H1 (cell line): ENCODE measurements at regions not wholly inside any gene's neighbourhood (a gene's known extent, or its start where the extent isn't known, plus 50 kb on each side); places are given as distances from the start of the nearest gene placed in this dataset.

Experiments
- CHD1 ChIP-seq: IDR thresholded peaks from 2 replicates; pipeline ENCODE4 v1.6.1; 2012; ENCODE audit warnings: low read depth, low read length, improper control_type of control experiment
- CTCF ChIP-seq, 3 experiments: IDR thresholded peaks; 1 replicate in 2 of 3; 2 replicates in 1 of 3; pipeline versions ENCODE4 v1.5.1 to v1.6.1; 2011; ENCODE audit warnings: low read length in 3 of 3, mild to moderate bottlenecking in 3 of 3, inconsistent platforms in 2 of 3, low read depth in 1 of 3, moderate library complexity in 1 of 3; ENCODE audit not compliant: insufficient read depth in 1 of 3; ENCODE audit errors: control extremely low read depth in 1 of 3
- EZH2 ChIP-seq: fragments of 200-600 bp; sonication (generic); IDR thresholded peaks from 2 replicates; pipeline ENCODE4 v1.7.1; 2012; ENCODE audit warnings: low read depth, mild to moderate bottlenecking, moderate library complexity, low read length, inconsistent platforms; ENCODE audit not compliant: severe bottlenecking
- HDAC6 ChIP-seq: IDR thresholded peaks from one replicate; pipeline ENCODE4 v1.7.1; 2012; ENCODE audit warnings: low read depth, mild to moderate bottlenecking, inconsistent platforms, low read length, moderate library complexity
- POLR2A ChIP-seq, 2 experiments: IDR thresholded peaks; 1 replicate in 1 of 2; 2 replicates in 1 of 2; pipeline ENCODE4 v1.6.1; 2011; ENCODE audit warnings: low read depth in 2 of 2, low read length in 2 of 2, mild to moderate bottlenecking in 2 of 2; ENCODE audit errors: control extremely low read depth in 1 of 2
- POLR2AphosphoS5 ChIP-seq: IDR thresholded peaks from 2 replicates; pipeline ENCODE4 v1.6.1; 2011; ENCODE audit warnings: low read depth, low read length
- RFX5 ChIP-seq: IDR thresholded peaks from 2 replicates; pipeline ENCODE4 v1.6.1; 2011; ENCODE audit warnings: low read depth, low read length, improper control_type of control experiment, borderline replicate concordance
- SIX5 ChIP-seq: IDR thresholded peaks from 2 replicates; pipeline ENCODE4 v1.6.1; 2011; ENCODE audit warnings: mild to moderate bottlenecking, low read depth, low read length
- SUZ12 ChIP-seq: fragments of 200-600 bp; sonication (generic); IDR thresholded peaks from 2 replicates; pipeline ENCODE4 v1.6.1; 2012; ENCODE audit warnings: mild to moderate bottlenecking, inconsistent platforms, low read length, moderate library complexity, mixed read lengths

GRCh38 chr13:59300355-59301173, 863.2 kb downstream of the DIAPH3 start:
- no peak for TF ChIP-seq EZH2
- TF ChIP-seq HDAC6 = no peak
- TF ChIP-seq POLR2A (IDR thresholded peaks at IDR 0.05; ENCODE audit: control extremely low read depth in 1 of 2, low read depth in 2 of 2, low read length in 2 of 2) = no peak
- TF ChIP-seq SUZ12 = no peak
- no peak for TF ChIP-seq SIX5
- no peak for TF ChIP-seq CHD1
- no peak for TF ChIP-seq CTCF (IDR thresholded peaks at IDR 0.05; ENCODE audit: control extremely low read depth in 1 of 3, insufficient read depth in 1 of 3, low read depth in 1 of 3, low read length in 3 of 3)
- TF ChIP-seq RFX5 = no peak
- no peak for TF ChIP-seq POLR2AphosphoS5
